Occipital lobe (tissue), 1 donor: ENCODE measurements at regions not wholly inside any gene's neighbourhood (a gene's known extent, or its start where the extent isn't known, plus 50 kb on each side); places are given as distances from the start of the nearest gene placed in this dataset.

Experiments
- DNase-seq: peaks from one replicate; lab custom pipeline; 2025; lab: John Stamatoyannopoulos, UW

GRCh38 chr13:59444210-59444857, 719.4 kb downstream of the DIAPH3 start:
- no peak for DNase-seq

- DNase-seq = no peak
These were observed 717.9 kb downstream of the DIAPH3 start for GRCh38 chr13:59445812-59446211.

- DNase-seq = no peak
These were observed 717.3 kb downstream of the DIAPH3 start for GRCh38 chr13:59446391-59446790.

GRCh38 chr13:59447031-59447430, 716.7 kb downstream of the DIAPH3 start:
- DNase-seq = no peak

- DNase-seq = no peak
These were observed 715.7 kb downstream of the DIAPH3 start for GRCh38 chr13:59447846-59448620.

GRCh38 chr13:59449750-59450149, 714.0 kb downstream of the DIAPH3 start:
- no peak for DNase-seq

- DNase-seq = no peak
These were observed 713.5 kb downstream of the DIAPH3 start for GRCh38 chr13:59450229-59450628.

GRCh38 chr13:59451236-59451635, 712.5 kb downstream of the DIAPH3 start:
- no peak for DNase-seq

GRCh38 chr13:59452189-59452890, 711.4 kb downstream of the DIAPH3 start:
- no peak for DNase-seq

GRCh38 chr13:59458908-59459579, 704.7 kb downstream of the DIAPH3 start:
- no peak for DNase-seq

GRCh38 chr13:59459972-59460371, 703.8 kb downstream of the DIAPH3 start:
- no peak for DNase-seq

- no peak for DNase-seq
These were observed 702.3 kb downstream of the DIAPH3 start for GRCh38 chr13:59461411-59461810.

- DNase-seq = no peak
These were observed 700.7 kb downstream of the DIAPH3 start for GRCh38 chr13:59463023-59463422.

- DNase-seq = no peak
These were observed 698.8 kb downstream of the DIAPH3 start for GRCh38 chr13:59464926-59465325.

GRCh38 chr13:59468396-59468795, 695.3 kb downstream of the DIAPH3 start:
- DNase-seq = no peak

GRCh38 chr13:59471106-59471505, 692.6 kb downstream of the DIAPH3 start:
- DNase-seq = no peak

- DNase-seq = no peak
These were observed 691.6 kb downstream of the DIAPH3 start for GRCh38 chr13:59472134-59472533.

GRCh38 chr13:59474696-59475095, 689.0 kb downstream of the DIAPH3 start:
- no peak for DNase-seq

- no peak for DNase-seq
These were observed 687.8 kb downstream of the DIAPH3 start for GRCh38 chr13:59475911-59476310.

GRCh38 chr13:59476366-59476765, 687.4 kb downstream of the DIAPH3 start:
- DNase-seq = no peak

GRCh38 chr13:59477011-59477410, 686.7 kb downstream of the DIAPH3 start:
- DNase-seq = no peak

GRCh38 chr13:59478908-59479307, 684.8 kb downstream of the DIAPH3 start:
- DNase-seq = no peak
